Esophagus squamous epithelium (tissue), 5 donors: ENCODE measurements at regions not wholly inside any gene's neighbourhood (a gene's known extent, or its start where the extent isn't known, plus 50 kb on each side); places are given as distances from the start of the nearest gene placed in this dataset.

Source experiments
- DNase-seq: peaks from one replicate; lab custom pipeline; 2025; lab: John Stamatoyannopoulos, UW
- H3K27ac ChIP-seq, 4 donors: fragments of 200-600 bp; sonication (generic); one replicate each; pipeline ENCODE4 v1.5.1; 2016 to 2019; ENCODE audit warnings: mild to moderate bottlenecking in 1 of 4
- H3K27me3 ChIP-seq, 4 donors: fragments of 200-600 bp; sonication (generic); 1 replicate in 3 of 4; 2 replicates in 1 of 4; pipeline versions ENCODE4 v1.5.1 to v1.6.0; 2017 to 2021; ENCODE audit warnings: antibody characterized with exemption in 1 of 4
- H3K36me3 ChIP-seq, 3 donors: fragments of 200-600 bp; sonication (generic); one replicate each; pipeline ENCODE4 v1.5.1; 2016 to 2019
- H3K4me1 ChIP-seq, 3 donors: fragments of 200-600 bp; sonication (generic); one replicate each; pipeline ENCODE4 v1.5.1; 2017 to 2019
- H3K4me3 ChIP-seq, 4 donors: fragments of 200-600 bp; sonication (generic); 1 replicate in 3 of 4; 2 replicates in 1 of 4; pipeline ENCODE4 v1.5.1; 2016 to 2019; ENCODE audit warnings: mild to moderate bottlenecking in 2 of 4, moderate library complexity in 1 of 4
- H3K9me3 ChIP-seq, 3 donors: fragments of 200-600 bp; sonication (generic); one replicate each; pipeline ENCODE4 v1.5.1; 2016 to 2019
- CTCF ChIP-seq, 6 experiments: fragments of 450-650 bp in 4 of 6; fragments of 200-600 bp in 2 of 6; sonication (generic) in 2 of 6; IDR thresholded peaks; one replicate each; pipeline ENCODE4 v1.5.1; 2016 to 2019; ENCODE audit warnings: antibody characterized with exemption in 6 of 6, mild to moderate bottlenecking in 4 of 6, moderate library complexity in 4 of 6
- POLR2A ChIP-seq, 4 donors: fragments of 450-650 bp; IDR thresholded peaks; one replicate each; pipeline ENCODE4 v1.6.1; 2017; ENCODE audit warnings: antibody characterized with exemption in 4 of 4, mild to moderate bottlenecking in 4 of 4, moderate library complexity in 3 of 4
- WGBS, 2 donors: methylation state at CpG; one replicate each; pipeline ENCODE4 v1.1.5; 2018; 5-methylcytosine and 5-hydroxymethylcytosine counted together
- intact Hi-C: fragments of 100-400 bp; cut with DNase I; formaldehyde crosslinking; loops from one replicate; pipeline ENCODE4 v1.15.0; 2022
- donor health status: DM: yes; HTN: yes; CAD: no.

- no peak for TF ChIP-seq CTCF (IDR thresholded peaks at IDR 0.05)
- TF ChIP-seq POLR2A (IDR thresholded peaks at IDR 0.05), result no peak
- no peaks in the 10 kb centered on the region for H3K4me1 ChIP-seq
- no peaks in the 10 kb centered on the region for H3K36me3 ChIP-seq
- intact Hi-C loops, result no loop called here
- H3K27me3 ChIP-seq, result no peaks in the 10 kb centered on the region
- WGBS, 2 donors, result 79 to 84% methylated on average over 3 of the region's 3 CpGs
- no peaks in the 10 kb centered on the region for H3K9me3 ChIP-seq
- DNase-seq, result no peak
- no peak overlapping the region for H3K27ac ChIP-seq
- H3K4me3 ChIP-seq, result no peak overlapping the region
Measured at GRCh38 chr9:10697044-10697443, 84.2 kb upstream of the PTPRD start.

GRCh38 chr9:10700291-10700690 is 87.5 kb upstream of the PTPRD start:
- intact Hi-C loops, result no loop called here
- TF ChIP-seq POLR2A (IDR thresholded peaks at IDR 0.05) (no peak), CTCF (IDR thresholded peaks at IDR 0.05) (no peak)
- H3K27ac ChIP-seq, result no peak overlapping the region

GRCh38 chr9:10700915-10701314 is 88.1 kb upstream of the PTPRD start:
- Histone ChIP-seq H3K9me3 (no peaks in the 10 kb centered on the region), H3K27ac (no peak overlapping the region), H3K4me1 (no peaks in the 10 kb centered on the region), H3K4me3 (no peak overlapping the region), H3K27me3 (no peaks in the 10 kb centered on the region), H3K36me3 (no peaks in the 10 kb centered on the region)
- DNase-seq, result no peak
- WGBS, 2 donors, result 35 to 40% methylated on average over 3 of the region's 3 CpGs
- TF ChIP-seq CTCF (IDR thresholded peaks at IDR 0.05) (no peak), POLR2A (IDR thresholded peaks at IDR 0.05) (no peak)
- intact Hi-C loops, result no loop called here

More at GRCh38 chr9:10700291-10700690, 87.5 kb upstream of the PTPRD start:
- no peaks in the 10 kb centered on the region for H3K27me3 ChIP-seq
- no peaks in the 10 kb centered on the region for H3K9me3 ChIP-seq
- no peak for DNase-seq
- H3K36me3 ChIP-seq, result no peaks in the 10 kb centered on the region
- no peaks in the 10 kb centered on the region for H3K4me1 ChIP-seq
- no peak overlapping the region for H3K4me3 ChIP-seq

GRCh38 chr9:10701906-10702305 is 89.1 kb upstream of the PTPRD start:
- Histone ChIP-seq H3K36me3 (no peaks in the 10 kb centered on the region), H3K9me3 (no peaks in the 10 kb centered on the region), H3K27ac (no peak overlapping the region), H3K27me3 (no peaks in the 10 kb centered on the region), H3K4me3 (no peak overlapping the region), H3K4me1 (no peaks in the 10 kb centered on the region)
- intact Hi-C loops, result no loop called here
- TF ChIP-seq POLR2A (IDR thresholded peaks at IDR 0.05) (no peak), CTCF (IDR thresholded peaks at IDR 0.05) (no peak)
- no peak for DNase-seq
- WGBS, 2 donors, result 75 to 87% methylated on average over 4 of the region's 4 CpGs

- H3K27me3 ChIP-seq, result no peaks in the 10 kb centered on the region
- no peaks in the 10 kb centered on the region for H3K9me3 ChIP-seq
- H3K4me1 ChIP-seq, result no peaks in the 10 kb centered on the region
- H3K36me3 ChIP-seq, result no peaks in the 10 kb centered on the region
- no peak for TF ChIP-seq POLR2A (IDR thresholded peaks at IDR 0.05)
- TF ChIP-seq CTCF (IDR thresholded peaks at IDR 0.05), result no peak
- WGBS, 2 donors, result 88 to 98% methylated on average over 2 of the region's 2 CpGs
- H3K27ac ChIP-seq, result no peak overlapping the region
- H3K4me3 ChIP-seq, result no peak overlapping the region
- no peak for DNase-seq
- intact Hi-C loops, result no loop called here
Measured at GRCh38 chr9:10703139-10703538, 90.3 kb upstream of the PTPRD start.
